ENCODE measurements at regions not wholly inside any gene's neighbourhood (a gene's known extent, or its start where the extent isn't known, plus 50 kb on each side); places are given as distances from the start of the nearest gene placed in this dataset.

GRCh38 chr1:116819081-116819480 is 64.9 kb downstream of the CD2 start:
- H3K4me3 ChIP-seq (ENCODE audit: low read length), result no peak overlapping the region
- no peak for DNase-seq (ENCODE audit: low read depth)
- TF ChIP-seq, protein P1, sequence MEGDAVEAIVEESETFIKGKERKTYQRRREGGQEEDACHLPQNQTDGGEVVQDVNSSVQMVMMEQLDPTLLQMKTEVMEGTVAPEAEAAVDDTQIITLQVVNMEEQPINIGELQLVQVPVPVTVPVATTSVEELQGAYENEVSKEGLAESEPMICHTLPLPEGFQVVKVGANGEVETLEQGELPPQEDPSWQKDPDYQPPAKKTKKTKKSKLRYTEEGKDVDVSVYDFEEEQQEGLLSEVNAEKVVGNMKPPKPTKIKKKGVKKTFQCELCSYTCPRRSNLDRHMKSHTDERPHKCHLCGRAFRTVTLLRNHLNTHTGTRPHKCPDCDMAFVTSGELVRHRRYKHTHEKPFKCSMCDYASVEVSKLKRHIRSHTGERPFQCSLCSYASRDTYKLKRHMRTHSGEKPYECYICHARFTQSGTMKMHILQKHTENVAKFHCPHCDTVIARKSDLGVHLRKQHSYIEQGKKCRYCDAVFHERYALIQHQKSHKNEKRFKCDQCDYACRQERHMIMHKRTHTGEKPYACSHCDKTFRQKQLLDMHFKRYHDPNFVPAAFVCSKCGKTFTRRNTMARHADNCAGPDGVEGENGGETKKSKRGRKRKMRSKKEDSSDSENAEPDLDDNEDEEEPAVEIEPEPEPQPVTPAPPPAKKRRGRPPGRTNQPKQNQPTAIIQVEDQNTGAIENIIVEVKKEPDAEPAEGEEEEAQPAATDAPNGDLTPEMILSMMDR (conservative IDR thresholded peaks at IDR 0.05; ENCODE audit: low read depth, low read length), result no peak

- H3K4me3 ChIP-seq (ENCODE audit: low read length), result no peak overlapping the region
- DNase-seq (ENCODE audit: low read depth), result peak; percentile 33
- TF ChIP-seq, protein P1 (conservative IDR thresholded peaks at IDR 0.05; ENCODE audit: low read depth, low read length), result no peak
Measured at GRCh38 chr1:116820369-116820768, 66.1 kb downstream of the CD2 start.

GRCh38 chr1:116821763-116822162 is 67.5 kb downstream of the CD2 start:
- no peak overlapping the region for H3K4me3 ChIP-seq (ENCODE audit: low read length)
- TF ChIP-seq, protein P1 (conservative IDR thresholded peaks at IDR 0.05; ENCODE audit: low read depth, low read length), result no peak
- DNase-seq (ENCODE audit: low read depth), result no peak

DNA sequence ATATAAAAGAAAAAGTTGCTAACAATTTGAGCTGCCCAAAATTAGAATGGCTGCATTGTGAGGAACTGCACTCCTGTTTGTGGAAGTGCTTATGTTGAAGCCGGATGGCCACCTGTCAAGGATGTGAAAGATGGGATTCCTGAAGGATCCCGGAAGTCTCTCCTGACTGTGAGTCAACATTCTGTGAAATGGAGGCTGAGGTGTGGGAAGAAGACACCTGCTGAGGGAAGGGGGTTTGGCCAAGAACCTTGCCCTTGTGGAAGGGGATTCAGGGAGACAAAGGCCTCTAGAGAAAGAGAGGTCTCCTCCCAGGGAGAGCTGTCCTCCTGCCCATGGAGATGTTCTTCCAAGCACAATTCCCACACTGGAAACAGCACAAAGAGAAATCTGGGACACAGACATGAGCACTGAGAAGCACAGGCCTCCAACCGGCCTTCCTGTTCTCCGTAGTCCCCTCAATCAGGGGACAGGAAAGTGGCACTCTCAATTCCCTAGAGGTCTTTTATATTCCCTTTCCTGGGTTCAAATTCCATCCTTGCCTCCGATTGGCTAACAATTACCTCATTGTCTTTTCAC is 70.5 kb downstream of the CD2 start:
- H3K4me3 ChIP-seq (ENCODE audit: low read length), result no peak overlapping the region
- no peak for DNase-seq (ENCODE audit: low read depth)
- TF ChIP-seq, protein P1 (conservative IDR thresholded peaks at IDR 0.05; ENCODE audit: low read depth, low read length), result no peak

DNA sequence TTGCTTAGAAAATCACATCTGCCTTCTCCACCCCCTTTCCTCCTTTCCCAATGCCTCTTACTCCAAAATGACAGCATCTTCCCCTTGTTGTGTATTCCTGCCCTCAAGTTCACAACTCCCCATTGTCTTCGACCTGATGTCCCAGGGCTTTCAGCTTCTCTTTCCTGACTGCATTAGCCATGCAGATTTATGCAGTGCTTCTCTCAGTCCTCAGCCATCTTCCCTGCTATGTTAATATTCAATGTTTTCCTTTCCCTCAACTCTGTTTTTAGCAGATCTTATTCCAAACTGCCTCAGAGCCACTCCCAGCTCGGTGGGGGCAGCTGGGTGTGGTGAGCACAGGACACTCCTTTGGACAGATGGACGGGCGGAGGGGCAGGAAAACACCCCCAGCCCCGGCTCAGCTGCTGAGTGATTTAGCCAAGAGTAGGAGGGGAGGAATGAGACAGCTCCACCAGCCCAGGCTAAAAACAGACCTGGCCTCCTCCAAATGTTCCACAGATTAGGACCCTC is 71.0 kb downstream of the CD2 start:
- TF ChIP-seq, protein P1 (conservative IDR thresholded peaks at IDR 0.05; ENCODE audit: low read depth, low read length), result no peak
- no peak overlapping the region for H3K4me3 ChIP-seq (ENCODE audit: low read length)
- DNase-seq (ENCODE audit: low read depth), result no peak

DNA sequence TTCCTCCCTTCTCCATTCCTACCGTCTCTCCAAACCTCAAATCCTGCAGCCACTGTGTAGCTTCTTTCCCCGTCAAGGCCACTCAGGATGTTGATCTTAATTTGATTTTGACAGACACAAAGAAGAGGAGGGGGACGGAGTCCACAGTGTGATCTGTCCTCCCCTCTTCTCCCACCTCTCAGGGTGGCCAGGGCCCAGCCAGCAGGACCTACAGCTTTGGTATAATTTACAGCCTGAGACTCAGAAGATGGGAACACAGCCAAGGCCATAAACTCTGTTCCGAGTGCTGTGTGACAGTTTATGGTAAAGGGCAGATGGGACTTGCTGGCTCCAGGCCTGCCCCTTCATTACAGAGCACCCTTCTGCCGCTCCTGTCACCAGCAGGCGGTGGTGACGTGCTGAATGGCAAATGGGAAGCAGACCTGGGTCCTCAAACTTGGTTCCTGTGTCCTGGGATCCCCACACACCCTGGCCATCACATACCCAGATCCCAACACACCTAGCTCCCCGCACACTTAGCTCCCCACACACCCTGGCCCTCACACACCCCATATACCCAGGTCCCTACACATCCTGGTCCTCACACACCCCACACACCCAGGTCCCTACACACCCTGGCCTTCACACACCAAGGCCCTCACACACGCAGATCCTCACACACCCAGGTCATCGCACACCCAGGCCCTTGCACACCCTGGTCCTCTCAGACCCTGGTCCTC is 71.6 kb downstream of the CD2 start:
- no peak for DNase-seq (ENCODE audit: low read depth)
- no peak overlapping the region for H3K4me3 ChIP-seq (ENCODE audit: low read length)
- TF ChIP-seq, protein P1 (conservative IDR thresholded peaks at IDR 0.05; ENCODE audit: low read depth, low read length), result no peak
